CD4-positive, alpha-beta T cell treated with Interleukin-4 for 4 hours (primary cell): ENCODE measurements at regions not wholly inside any gene's neighbourhood (a gene's known extent, or its start where the extent isn't known, plus 50 kb on each side); places are given as distances from the start of the nearest gene placed in this dataset.
A peak's percentile ranks its signal among the peaks of the same experiment; 100 is the strongest.
"Not testable (repeated sequence)": the region's sequence is repeated elsewhere in the genome, so short reads cannot be mapped to it uniquely, and the experiment has no call there.

ENCODE experiments used
- DNase-seq: peaks from one replicate; pipeline ENCODE4 v3.0.0-alpha.2; 2020

GRCh38 chr12:104906695-104907094 lies 51.4 kb downstream of the SLC41A2 start:
- DNase-seq, result no peak

GRCh38 chr12:104905446-104905845 lies 52.6 kb downstream of the SLC41A2 start:
- not testable (repeated sequence) for DNase-seq

DNA sequence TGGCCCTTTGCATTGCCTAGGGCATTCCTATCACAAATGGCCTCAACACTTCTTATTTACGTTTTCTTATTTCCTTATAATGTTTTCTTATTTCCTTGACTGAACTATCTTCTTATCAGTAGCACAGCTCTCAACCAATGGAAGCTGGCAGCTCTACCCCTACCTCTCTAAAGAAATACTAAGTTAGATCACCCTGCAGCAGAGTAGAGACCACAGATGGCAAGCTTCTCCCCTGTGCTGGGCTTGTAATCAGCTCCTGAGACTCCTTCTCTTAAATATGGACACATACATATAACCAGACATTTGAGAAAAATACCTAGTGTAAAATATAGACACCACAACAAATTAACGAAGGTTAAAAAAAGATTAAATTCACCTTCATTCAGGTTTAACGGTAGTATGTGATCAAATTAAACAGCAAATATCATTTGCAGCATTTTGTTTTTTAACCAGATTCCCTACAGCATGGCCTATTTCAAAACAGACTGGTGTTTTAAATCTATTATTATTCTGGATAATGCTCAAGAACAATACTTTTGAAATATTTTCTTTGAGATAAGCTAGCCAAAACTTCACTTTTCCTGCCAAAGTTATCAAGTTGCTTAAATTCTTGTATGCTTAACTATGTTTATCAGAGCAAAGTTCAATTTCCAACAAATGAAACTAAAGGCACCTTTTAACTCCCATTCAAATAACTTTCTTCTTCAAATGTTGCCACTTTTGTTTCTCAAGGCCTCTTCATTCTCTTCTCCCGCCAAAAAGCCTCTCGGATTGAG lies 54.3 kb downstream of the SLC41A2 start:
- no peak for DNase-seq

DNA sequence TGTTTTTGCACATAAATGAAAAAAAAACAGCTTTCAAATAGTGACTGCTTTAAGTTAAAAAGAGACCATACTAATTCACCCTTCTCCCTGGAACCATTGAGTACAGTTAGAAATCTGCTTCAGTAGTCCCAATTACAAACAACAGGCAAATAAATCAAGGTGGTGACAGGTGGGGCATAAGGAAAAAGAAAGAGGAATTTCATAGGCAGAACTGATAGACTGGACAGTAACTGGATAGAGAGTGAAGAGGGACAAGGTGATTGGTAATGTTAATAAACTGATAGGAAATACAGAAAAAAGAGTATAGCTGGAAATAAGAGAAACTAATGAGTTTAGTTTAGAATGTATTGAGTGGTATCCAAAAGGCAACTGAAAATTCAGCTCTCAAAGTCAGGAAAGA lies 56.0 kb downstream of the SLC41A2 start:
- no peak for DNase-seq

DNA sequence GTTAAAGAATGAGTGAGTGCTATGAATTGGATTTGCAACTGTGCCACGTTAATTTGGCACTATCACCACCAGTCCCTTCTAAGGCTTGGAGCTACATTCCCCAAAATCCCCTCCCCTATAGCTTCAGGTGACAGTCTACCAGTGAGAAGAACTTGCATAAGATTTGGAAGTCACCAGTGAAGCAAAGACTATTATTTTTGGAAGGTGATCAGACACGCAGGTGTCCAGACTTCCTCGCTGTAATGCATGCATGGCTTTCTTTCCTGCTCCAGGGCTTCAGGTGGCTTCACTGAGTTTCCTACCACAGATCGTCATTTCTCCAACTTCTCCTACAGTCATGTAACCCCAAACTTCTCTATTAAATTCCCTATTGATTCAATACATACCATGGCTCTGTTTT lies 61.4 kb downstream of the SLC41A2 start:
- DNase-seq, result no peak

DNA sequence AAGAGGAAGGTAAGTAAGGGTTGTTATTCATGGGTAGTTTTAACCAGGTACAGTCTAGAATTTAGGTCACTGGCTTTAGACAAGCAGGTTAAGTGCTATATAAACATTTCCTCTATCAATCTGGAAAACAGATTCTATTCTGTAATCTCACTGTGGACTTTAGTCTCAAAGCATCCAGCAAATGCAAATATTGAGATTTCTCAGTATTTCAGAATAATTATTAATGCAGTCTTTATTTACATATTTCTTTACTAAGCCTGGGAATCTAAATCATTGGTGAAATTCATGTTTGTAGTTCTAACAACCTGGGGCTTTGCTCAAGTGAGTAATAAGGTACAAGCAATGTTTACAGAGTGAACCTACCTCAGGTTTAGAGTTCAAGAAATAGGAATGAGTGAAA lies 61.9 kb downstream of the SLC41A2 start:
- no peak for DNase-seq

- no peak for DNase-seq
Observed at GRCh38 chr12:104895415-104895814, 62.7 kb downstream of the SLC41A2 start.

- no peak for DNase-seq
Observed at GRCh38 chr12:104890476-104891096, 67.5 kb downstream of the SLC41A2 start.

DNA sequence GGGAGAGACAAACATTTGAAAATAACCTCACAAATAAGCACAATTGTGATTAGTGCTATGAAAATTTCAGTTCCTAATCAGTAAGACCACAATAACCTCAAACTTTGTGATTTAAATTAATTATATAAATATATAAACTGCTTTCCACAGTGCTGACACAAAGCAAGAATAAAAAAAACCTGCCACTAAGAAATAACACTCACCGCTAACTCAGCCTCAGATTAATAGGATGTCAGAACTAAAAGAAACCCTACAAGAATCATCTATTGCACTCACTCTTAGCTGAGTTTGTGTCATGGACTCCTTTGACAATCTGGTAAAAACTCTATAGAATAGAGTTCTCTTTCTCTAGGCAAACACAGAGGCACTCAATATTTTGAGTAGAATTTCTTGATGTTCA lies 68.4 kb downstream of the SLC41A2 start:
- no peak for DNase-seq

DNA sequence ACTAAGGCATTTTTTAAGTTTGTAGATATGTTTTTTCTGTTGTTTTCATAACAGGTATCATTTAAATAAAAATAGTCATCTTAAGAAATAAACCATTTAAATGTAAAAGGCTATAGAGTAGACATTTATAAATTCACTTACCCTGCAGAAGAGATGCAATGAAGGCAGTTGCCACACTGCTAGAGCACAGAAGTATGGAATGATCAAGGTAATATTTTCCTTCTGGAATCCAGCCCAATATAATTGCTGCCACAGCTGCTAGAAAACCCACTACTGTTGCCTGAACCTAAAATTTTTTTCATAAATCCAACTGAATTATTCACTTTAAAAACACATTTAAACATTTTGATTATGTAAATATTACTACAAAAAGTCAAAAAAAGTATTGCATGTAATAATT lies 69.2 kb downstream of the SLC41A2 start:
- no peak for DNase-seq

- DNase-seq, result no peak
Observed at GRCh38 chr12:104888481-104888880, 69.6 kb downstream of the SLC41A2 start.

- no peak for DNase-seq
Observed at GRCh38 chr12:104887452-104887851, 70.6 kb downstream of the SLC41A2 start.

GRCh38 chr12:104886418-104887401 lies 71.4 kb downstream of the SLC41A2 start:
- no peak for DNase-seq

GRCh38 chr12:104878858-104879257 lies 79.2 kb downstream of the SLC41A2 start:
- not testable (repeated sequence) for DNase-seq

DNA sequence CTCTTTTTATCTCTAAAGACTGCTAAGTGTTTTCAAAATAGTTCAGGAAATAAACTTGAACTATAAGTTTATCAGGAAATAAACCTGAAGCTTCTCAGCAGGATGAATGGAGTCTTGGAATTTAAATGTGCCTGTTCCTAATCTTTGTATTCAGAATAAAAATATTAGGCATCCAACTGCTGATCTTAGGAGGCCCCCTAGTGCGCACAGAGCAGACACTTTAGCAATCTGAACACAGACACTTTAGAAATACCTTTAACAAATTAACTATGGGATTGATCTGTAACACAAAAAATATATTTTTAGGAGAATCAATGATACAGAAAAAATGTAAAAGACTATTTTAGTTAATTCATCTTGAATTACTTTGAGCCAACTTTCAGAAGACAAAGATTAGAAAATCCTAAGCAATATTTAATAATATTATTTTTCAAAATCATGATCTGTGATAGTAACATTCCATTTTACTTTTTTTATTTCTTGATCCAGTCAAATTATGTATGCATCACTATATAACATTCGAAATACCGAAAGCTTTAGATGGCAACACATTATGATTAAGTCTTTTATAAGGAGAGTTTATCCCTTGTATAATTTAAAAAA lies 80.9 kb downstream of the SLC41A2 start:
- DNase-seq, result peak; percentile 38

DNA sequence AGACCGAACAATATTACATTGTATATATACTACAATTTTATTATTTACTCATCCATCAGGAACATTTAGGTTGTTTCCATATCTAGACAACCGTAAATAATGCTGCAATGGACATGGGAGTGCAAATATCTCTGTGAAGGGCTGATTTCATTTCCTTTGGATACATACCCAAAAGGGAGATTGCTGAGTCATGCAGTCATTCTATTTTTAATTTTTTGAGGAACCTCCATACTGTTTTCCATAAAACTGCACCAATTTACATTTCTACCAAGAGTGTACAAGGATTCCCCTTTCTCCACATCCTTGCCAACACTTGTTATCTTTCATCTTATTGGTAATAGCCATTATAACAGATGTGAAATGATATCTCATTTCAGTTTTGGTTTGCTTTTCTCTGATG lies 84.7 kb downstream of the SLC41A2 start:
- DNase-seq, result no peak

DNA sequence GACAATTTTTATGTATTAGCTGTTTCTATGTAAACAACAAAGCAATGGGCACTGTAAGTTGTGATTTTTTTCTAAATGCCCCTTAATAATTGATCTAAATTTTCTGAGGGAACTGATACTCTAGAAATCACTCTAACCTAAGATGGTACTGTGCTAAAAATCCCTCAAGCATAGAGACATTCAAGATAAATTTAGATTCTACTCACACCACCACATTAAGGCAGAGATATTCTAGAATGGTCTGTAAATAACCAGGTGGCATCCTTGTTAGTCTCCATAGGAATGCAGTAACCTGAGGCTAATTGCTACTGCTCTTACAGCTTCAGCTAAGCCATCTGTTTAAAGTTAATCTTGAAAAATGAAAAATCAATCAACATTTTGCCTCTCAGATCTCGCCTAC lies 87.3 kb downstream of the SLC41A2 start:
- no peak for DNase-seq

- DNase-seq, result no peak
Observed at GRCh38 chr12:104866291-104866690, 91.8 kb downstream of the SLC41A2 start.

GRCh38 chr12:104865080-104865479 lies 93.0 kb downstream of the SLC41A2 start:
- no peak for DNase-seq

DNA sequence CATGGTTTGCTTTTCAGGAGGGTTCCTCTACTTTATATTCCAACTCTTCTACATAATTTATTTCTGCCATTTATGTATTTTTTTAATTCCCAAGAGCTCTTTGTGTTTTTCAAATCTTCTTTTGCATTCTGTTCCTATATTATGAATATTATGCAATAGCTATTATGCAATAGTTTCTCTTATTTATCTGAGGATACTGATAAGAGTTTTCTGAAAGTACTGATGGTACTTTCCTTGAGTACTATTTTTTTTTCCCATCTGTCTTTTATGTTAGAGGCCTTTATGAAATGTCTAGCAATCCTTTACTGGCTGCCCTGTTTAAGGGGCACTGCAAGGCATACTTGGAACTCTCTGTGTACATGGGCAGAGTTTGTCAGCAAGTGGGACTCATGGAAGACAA lies 93.4 kb downstream of the SLC41A2 start:
- DNase-seq, result no peak

- DNase-seq, result no peak
Observed at GRCh38 chr12:104863296-104863948, 94.7 kb downstream of the SLC41A2 start.
